ENCODE measurements at regions not wholly inside any gene's neighbourhood (a gene's known extent, or its start where the extent isn't known, plus 50 kb on each side); places are given as distances from the start of the nearest gene placed in this dataset.

DNA sequence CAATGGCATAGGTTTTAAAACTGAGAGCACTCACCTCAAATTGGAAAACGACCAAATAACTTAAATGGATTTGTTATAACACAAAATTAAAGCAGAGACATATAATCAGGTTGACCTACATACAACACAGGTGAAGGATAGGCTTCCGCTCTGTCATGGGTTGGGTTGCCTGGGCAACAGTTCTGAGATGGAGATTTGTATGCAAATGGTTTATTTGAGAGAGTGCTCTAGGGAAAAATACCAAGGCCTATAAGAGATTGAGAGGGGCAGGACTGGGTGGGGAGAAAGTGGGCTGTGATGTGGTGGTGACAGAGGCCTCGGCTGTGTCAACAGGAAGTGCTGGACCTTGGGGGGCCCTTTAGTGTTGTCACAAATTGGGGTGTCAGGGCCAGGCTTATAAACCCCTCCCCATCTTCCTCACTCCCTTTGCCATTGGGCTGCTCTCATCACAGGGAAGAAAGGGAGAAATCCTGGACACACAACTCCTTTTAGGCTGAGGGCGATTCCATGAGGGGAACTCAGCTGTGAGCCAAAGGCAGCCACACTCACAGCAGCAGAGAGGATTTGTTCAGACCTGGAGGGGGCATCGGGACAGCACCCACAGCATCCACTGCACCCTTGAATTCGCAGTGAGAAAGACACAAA, 105.4 kb upstream of the LYZL1 start:
- Mint-ChIP-seq H3K27ac (no peak overlapping the region), H3K4me3 (no peak overlapping the region), H3K27me3 (no peaks in the 10 kb centered on the region), H3K36me3 (no peaks in the 10 kb centered on the region), H3K4me1 (no peaks in the 10 kb centered on the region), H3K9me3 (peaks cover 3% of the 10 kb centered on the region)
- ATAC-seq = no peak

DNA sequence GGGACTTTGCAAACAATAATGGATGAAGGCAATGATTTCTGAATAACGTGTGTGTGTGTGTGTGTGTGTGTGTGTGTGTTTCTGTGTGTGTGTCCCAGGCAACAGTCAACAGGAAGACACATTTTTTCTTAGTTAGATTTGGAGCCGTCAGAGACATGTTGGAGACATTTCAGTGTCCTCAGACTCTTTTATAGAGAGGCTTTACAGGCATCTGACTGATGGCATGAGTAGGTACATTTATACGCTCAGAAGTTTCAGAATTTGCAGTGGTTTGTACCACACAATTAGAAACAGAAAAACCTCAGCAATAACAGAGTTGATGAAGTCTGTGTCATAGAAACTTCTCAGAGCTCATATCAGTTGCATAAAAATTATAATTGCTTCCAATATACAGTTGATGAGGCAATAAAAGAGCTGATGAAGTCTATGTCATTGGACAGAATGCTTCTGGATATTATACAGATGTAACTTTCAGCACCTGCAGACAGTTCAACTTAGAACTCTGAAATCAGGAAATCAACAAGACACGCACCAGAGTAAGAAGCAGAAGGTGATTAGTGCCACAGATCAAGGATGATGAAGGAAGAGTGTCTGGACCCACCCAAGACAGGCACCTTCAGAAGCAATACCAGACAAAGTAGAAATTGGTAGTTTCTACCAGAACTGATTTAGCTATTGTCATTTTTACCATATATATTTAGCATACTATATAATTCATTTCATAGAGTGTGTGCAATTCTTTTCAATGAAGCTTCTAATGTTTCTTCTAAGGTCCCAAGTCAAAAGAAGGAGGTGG, 104.5 kb upstream of the LYZL1 start:
- H3K9me3 Mint-ChIP-seq = peaks cover 3% of the 10 kb centered on the region
- no peaks in the 10 kb centered on the region for H3K36me3 Mint-ChIP-seq
- H3K27me3 Mint-ChIP-seq = no peaks in the 10 kb centered on the region
- H3K27ac Mint-ChIP-seq = no peak overlapping the region
- no peak overlapping the region for H3K4me3 Mint-ChIP-seq
- no peaks in the 10 kb centered on the region for H3K4me1 Mint-ChIP-seq
- no peak for ATAC-seq

DNA sequence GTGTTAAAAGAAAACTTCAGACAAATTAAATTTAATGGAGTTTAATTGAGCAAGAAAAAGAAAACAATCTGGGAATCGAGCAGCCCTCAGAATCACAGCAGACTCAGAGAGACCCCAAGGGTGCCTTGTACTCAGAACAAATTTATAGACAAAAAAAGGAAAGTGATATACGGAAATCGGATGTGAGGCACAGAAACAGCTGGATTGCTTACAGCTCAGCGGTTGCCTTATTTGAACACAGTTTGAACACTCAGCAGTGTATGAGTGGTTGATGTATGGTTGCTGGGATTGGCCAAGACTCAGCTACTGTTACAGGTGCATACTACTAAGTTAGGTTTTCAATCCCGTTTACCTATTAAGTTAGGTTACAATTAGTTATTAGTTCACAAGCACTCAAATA, 103.8 kb upstream of the LYZL1 start:
- no peak for ATAC-seq
- H3K4me3 Mint-ChIP-seq = no peak overlapping the region
- H3K9me3 Mint-ChIP-seq = peaks cover 3% of the 10 kb centered on the region
- no peaks in the 10 kb centered on the region for H3K27me3 Mint-ChIP-seq
- H3K4me1 Mint-ChIP-seq = no peaks in the 10 kb centered on the region
- no peaks in the 10 kb centered on the region for H3K36me3 Mint-ChIP-seq
- H3K27ac Mint-ChIP-seq = no peak overlapping the region

DNA sequence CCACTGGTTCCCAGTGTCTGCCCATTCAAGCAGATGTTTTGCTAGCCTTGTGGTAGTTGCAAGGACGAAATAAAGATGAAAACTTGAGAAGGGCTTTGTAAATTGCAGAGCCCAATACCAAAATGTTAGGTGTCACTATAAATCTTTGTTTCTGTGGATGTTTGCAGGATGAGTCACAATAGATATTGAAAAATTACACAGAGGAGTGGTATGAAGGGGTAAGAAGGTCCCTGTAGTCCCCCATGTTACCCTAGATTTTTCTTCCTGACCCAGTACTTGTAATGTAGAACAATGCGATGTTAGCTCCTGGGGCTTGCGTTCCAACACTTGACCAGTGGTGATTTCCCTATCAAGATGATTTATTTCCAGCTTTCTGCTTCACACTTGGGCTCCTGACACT, 102.6 kb upstream of the LYZL1 start:
- H3K27me3 Mint-ChIP-seq = no peaks in the 10 kb centered on the region
- H3K27ac Mint-ChIP-seq = no peak overlapping the region
- no peaks in the 10 kb centered on the region for H3K4me1 Mint-ChIP-seq
- no peak for ATAC-seq
- peaks cover under 1% of the 10 kb centered on the region for H3K9me3 Mint-ChIP-seq
- no peaks in the 10 kb centered on the region for H3K36me3 Mint-ChIP-seq
- H3K4me3 Mint-ChIP-seq = no peak overlapping the region

DNA sequence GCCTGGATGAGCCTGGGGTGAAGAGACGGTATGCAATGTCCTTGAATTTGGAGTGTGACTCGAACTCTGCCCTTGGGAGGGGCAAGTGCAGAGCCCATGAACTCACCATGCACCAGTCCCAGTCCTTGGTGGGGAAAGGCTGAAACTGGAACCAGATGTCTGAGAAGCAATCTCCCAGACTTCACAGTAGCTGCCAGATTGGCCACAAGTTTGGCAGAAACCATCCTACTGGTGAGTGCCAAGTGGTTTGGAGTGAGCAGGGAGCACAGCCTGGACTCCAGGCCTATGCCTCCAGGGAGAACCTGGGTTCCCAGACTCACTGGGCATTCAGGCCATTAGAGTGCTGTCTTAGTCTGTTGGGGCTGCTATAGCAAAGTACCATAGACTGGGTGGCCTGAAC, 99.6 kb upstream of the LYZL1 start:
- H3K4me1 Mint-ChIP-seq = no peaks in the 10 kb centered on the region
- H3K36me3 Mint-ChIP-seq = no peaks in the 10 kb centered on the region
- no peak overlapping the region for H3K27ac Mint-ChIP-seq
- no peak overlapping the region for H3K4me3 Mint-ChIP-seq
- no peaks in the 10 kb centered on the region for H3K9me3 Mint-ChIP-seq
- no peak for ATAC-seq
- no peaks in the 10 kb centered on the region for H3K27me3 Mint-ChIP-seq

DNA sequence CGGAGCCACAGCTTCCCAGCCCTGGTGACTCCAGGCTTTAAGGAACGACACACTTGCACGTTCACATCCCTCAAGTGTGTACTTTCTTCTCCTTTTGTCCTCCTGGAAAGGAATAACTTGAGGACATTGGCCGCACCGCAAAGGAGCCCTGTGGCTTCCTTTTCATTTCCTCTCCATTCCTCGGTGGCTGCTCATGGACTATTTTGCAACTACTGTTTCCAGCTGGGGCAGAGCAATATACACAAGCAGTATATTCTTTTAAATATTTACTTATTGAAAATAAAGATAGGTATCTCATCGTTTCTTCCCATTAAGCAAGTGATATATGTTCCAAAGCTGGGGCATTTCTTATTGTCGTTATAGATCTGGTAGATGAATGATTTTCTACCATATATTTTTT, 97.2 kb upstream of the LYZL1 start:
- Mint-ChIP-seq H3K4me1 (no peaks in the 10 kb centered on the region), H3K27me3 (no peaks in the 10 kb centered on the region), H3K36me3 (no peaks in the 10 kb centered on the region), H3K27ac (no peak overlapping the region), H3K9me3 (peaks cover 6% of the 10 kb centered on the region), H3K4me3 (no peak overlapping the region)
- ATAC-seq = no peak

DNA sequence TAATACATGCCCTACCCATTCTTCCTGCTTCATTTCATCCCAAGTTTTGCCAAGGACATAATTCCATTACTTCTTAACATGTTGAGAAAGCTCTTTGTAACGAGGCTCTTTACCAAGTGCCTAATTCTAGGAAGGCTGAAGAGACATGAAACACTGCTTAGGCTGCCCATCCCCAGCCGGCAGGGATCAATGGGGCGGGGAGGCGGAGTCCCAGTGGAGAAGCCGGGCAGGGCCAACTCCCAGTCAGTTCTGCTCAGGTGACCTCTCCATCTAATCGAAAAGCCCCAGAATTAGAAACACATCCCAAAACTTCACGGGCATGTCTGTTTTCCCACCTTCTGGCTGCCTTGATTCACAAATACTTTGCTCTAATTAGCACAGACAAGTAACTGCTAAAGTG, 89.5 kb upstream of the LYZL1 start:
- H3K4me1 Mint-ChIP-seq = no peaks in the 10 kb centered on the region
- H3K9me3 Mint-ChIP-seq = peaks cover 6% of the 10 kb centered on the region
- no peaks in the 10 kb centered on the region for H3K36me3 Mint-ChIP-seq
- no peaks in the 10 kb centered on the region for H3K27me3 Mint-ChIP-seq
- ATAC-seq = no peak
- H3K27ac Mint-ChIP-seq = no peak overlapping the region
- H3K4me3 Mint-ChIP-seq = no peak overlapping the region

DNA sequence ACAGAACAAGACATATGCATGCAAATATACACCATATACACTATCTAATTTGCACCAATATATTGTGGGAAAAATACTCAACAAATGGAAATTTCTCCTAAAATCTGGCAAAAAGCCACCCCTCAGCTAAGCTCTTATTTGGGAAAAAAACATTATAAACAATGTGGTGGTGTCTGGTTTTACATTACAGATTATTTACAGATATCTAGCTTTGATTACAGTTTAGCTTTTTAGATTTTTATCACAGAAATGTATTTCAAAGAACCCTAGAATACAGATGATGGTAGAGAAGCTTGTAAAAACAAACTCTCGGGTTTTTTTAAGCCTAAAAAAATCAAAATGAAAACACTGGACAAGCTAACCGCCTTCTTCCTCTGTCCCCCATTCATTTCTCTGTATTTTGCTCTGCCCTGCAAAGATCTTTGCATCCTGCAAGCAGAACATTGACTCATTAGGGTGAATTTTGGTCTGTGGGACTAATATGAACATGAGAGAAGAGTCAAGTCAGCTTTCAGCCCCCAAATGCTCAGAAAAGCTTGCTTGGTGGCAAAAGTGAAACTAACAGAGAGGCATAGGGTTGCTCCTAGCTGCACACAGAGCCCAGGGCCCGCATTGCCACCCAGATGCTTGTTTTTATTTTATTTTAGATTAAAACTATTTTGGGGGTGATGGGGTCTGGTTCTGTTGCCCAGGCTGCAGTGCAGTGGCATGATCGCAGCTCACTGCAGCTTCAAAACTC, 88.8 kb upstream of the LYZL1 start:
- H3K27me3 Mint-ChIP-seq = no peaks in the 10 kb centered on the region
- H3K9me3 Mint-ChIP-seq = peaks cover 2% of the 10 kb centered on the region
- H3K4me1 Mint-ChIP-seq = no peaks in the 10 kb centered on the region
- H3K36me3 Mint-ChIP-seq = no peaks in the 10 kb centered on the region
- no peak for ATAC-seq
- H3K27ac Mint-ChIP-seq = no peak overlapping the region
- H3K4me3 Mint-ChIP-seq = no peak overlapping the region

DNA sequence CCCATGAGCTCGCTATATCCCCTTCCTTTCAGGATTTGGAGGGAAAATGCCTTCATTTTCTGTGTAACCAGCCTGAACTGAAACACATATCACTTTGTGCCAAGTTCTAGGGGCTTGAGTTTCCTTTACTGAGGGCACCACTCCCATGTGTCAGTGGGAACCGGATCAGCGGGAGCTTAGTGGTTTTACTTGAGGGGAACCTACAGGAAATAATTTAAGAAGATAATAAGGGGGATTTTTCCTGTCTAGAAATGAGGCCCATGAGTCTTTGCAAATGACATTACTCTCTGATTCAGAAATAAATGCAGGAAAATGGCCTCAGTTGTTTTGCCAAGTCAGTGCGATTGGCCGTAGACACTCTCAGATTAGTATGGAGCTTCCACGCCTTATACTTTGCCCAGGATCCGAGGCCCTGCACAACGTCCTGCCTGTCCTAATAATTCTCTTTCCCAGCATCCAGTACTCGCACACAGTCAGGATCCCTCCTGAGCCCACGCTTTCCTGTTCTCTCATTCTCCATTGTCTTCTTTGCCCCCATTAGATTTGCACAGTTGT, 86.4 kb upstream of the LYZL1 start:
- ATAC-seq = no peak
- H3K4me1 Mint-ChIP-seq = no peaks in the 10 kb centered on the region
- H3K27me3 Mint-ChIP-seq = no peaks in the 10 kb centered on the region
- H3K4me3 Mint-ChIP-seq = no peak overlapping the region
- H3K27ac Mint-ChIP-seq = no peak overlapping the region
- H3K36me3 Mint-ChIP-seq = no peaks in the 10 kb centered on the region
- H3K9me3 Mint-ChIP-seq = no peaks in the 10 kb centered on the region

DNA sequence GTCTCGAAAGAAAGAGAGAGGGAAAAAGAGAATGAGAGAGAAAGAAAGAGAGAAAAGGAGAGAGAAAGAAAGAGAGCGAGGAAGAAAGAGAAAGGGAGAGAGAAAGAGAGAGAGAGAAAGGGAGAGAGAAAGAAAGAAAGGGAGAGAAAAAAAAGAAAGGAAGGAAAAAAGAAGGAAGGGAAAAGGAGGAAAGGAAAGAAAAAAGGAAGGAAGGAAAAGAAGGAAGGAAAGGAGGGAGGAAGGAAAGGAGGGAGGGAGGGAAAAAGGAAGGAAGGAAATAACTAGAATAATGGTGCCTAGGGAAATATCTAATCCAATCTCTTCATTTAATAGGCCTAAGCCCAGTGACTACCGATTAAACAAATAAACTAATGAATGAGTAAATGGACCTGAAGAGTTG, 85.4 kb upstream of the LYZL1 start:
- H3K4me1 Mint-ChIP-seq = no peaks in the 10 kb centered on the region

DNA sequence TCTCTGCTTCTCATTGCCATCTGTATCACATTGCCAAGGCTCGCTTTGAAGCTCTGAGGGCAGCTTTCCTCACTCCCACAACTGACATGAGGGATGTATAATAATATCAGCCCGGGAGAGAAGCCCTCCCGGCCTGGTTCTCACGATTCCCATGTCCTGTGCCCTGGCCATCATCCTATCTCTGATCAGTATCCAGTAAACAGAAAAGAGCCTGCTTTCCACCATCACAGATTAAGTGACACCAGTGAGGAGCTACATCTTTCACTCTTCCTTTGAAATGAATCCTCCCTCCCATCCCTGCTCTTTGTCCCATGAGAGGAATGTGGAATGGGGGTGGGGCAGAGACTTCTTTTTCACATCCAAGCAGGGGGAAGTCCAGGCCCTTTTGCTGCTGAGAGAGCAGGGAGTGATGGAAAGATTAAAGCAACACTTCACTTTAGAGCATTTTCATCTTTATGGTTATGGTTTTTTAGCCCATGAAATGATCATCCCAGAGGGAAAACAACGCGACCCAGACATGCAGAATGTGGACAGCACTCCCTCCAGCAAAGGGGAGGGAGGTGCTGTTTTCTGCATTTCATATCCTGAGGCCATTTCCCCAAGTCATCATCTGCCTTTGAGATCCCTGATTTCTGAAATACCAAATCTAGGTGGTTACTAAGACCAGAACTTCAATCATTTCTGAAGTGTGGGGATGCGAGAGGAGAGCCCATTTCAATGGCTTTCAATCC, 84.6 kb upstream of the LYZL1 start:
- no peak overlapping the region for H3K4me3 Mint-ChIP-seq
- ATAC-seq = no peak
- no peaks in the 10 kb centered on the region for H3K36me3 Mint-ChIP-seq
- H3K9me3 Mint-ChIP-seq = peaks cover 2% of the 10 kb centered on the region
- no peaks in the 10 kb centered on the region for H3K27me3 Mint-ChIP-seq
- no peak overlapping the region for H3K27ac Mint-ChIP-seq
- H3K4me1 Mint-ChIP-seq = no peaks in the 10 kb centered on the region

More for the DNA sequence above, 85.4 kb upstream of the LYZL1 start:
- H3K27me3 Mint-ChIP-seq = no peaks in the 10 kb centered on the region
- H3K27ac Mint-ChIP-seq = no peak overlapping the region
- no peak for ATAC-seq
- H3K36me3 Mint-ChIP-seq = no peaks in the 10 kb centered on the region
- H3K4me3 Mint-ChIP-seq = no peak overlapping the region
- no peaks in the 10 kb centered on the region for H3K9me3 Mint-ChIP-seq

DNA sequence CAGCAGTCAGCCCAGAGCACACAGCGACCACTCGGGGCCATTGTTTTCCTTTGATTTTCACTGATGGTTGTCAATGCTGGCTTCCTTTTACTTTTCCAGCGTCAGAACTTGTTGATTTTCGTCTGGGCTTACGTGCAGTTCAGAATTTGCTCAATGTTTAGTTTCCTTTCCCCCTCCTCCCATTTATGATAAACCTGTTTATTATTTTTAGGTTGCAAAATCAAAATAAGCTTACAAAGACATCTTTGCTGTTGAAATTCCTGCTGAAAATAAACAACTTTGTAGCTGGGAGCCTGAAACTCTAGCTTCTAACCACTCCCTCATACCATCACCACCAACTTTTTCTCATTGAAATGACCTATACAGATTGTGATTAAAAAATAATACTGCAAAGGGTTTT, 83.1 kb upstream of the LYZL1 start:
- no peak overlapping the region for H3K4me3 Mint-ChIP-seq

DNA sequence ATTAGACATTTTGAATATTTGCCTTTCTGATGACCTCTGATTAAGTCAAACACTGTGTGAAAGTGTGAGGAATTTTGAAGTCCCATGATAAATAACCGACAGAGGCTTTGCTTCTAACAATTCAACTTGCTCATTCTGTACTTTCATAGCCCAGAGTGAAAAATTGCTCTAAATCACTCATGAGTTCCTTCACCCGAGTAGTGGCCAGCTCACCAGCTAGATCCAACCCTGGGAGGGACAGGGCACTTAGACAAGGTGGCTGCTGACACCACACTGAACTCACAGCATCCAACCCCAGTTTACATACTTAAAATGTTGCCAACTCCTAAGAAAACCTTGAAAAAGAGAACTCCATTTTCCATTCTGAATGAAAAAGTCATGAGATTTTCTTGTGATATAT, 80.0 kb upstream of the LYZL1 start:
- H3K27ac Mint-ChIP-seq = no peak overlapping the region
- H3K4me3 Mint-ChIP-seq = no peak overlapping the region
- no peaks in the 10 kb centered on the region for H3K27me3 Mint-ChIP-seq
- no peak for ATAC-seq
- H3K9me3 Mint-ChIP-seq = peaks cover 8% of the 10 kb centered on the region
- H3K4me1 Mint-ChIP-seq = no peaks in the 10 kb centered on the region
- no peaks in the 10 kb centered on the region for H3K36me3 Mint-ChIP-seq

More for the DNA sequence above, 83.1 kb upstream of the LYZL1 start:
- no peak for ATAC-seq
- H3K9me3 Mint-ChIP-seq = peaks cover 5% of the 10 kb centered on the region
- H3K36me3 Mint-ChIP-seq = no peaks in the 10 kb centered on the region
- no peaks in the 10 kb centered on the region for H3K27me3 Mint-ChIP-seq
- H3K27ac Mint-ChIP-seq = no peak overlapping the region
- no peaks in the 10 kb centered on the region for H3K4me1 Mint-ChIP-seq

DNA sequence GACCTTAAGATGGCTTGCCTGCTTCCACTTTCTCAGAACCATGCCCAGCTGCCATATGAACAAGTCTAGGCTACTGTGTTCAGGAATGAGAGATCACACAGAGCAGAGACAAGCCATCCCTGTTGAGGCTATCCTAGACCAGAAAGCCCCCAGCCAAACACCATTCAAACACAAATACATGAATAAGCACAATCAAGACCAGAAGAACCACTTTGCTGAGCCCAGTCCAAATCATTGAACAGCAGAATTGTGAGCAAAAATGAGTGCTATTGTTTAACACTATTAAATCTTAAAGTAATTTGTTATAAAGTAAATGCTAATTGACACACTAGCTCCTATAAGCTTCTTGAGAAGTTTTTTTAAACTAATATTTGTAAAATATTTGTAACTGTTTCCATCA, 79.0 kb upstream of the LYZL1 start:
- no peaks in the 10 kb centered on the region for H3K27me3 Mint-ChIP-seq
- no peaks in the 10 kb centered on the region for H3K36me3 Mint-ChIP-seq
- H3K9me3 Mint-ChIP-seq = peaks cover 8% of the 10 kb centered on the region
- no peak overlapping the region for H3K27ac Mint-ChIP-seq
- ATAC-seq = no peak
- no peaks in the 10 kb centered on the region for H3K4me1 Mint-ChIP-seq
- H3K4me3 Mint-ChIP-seq = no peak overlapping the region

DNA sequence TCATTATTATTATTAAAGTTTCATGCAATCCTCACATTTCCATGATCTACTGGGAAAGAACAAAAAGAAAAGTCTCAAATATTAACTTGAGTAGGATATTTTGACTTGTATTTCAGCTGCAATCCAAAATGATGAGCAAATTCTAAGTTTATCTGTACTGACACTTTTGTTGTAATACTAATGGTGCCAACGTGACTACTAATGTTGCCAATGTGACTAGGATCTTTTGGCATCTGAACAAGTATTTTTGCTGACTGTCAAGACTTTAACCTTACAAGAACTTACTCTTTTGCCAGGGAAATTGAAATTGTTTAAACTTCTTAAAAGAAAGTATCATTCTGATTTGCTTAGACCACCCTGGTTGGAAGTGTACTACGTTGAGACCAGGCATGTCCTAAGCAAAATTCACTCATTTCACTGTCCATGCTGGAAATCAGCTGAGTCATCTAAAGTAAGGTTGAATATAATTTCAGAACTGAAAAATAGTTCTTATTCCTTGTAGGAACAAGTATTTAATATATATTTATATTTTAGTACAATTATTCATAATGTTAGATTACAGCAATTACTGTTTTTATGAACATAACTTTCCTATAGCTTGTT, 78.5 kb upstream of the LYZL1 start:
- Mint-ChIP-seq H3K27me3 (no peaks in the 10 kb centered on the region), H3K4me1 (no peaks in the 10 kb centered on the region), H3K4me3 (no peak overlapping the region), H3K9me3 (peaks cover 8% of the 10 kb centered on the region), H3K27ac (no peak overlapping the region), H3K36me3 (no peaks in the 10 kb centered on the region)
- no peak for ATAC-seq
